Astrocyte of the spinal cord (primary cell): ENCODE measurements at regions not wholly inside any gene's neighbourhood (a gene's known extent, or its start where the extent isn't known, plus 50 kb on each side); places are given as distances from the start of the nearest gene placed in this dataset.
"Not testable (repeated sequence)": the region's sequence is repeated elsewhere in the genome, so short reads cannot be mapped to it uniquely, and the experiment has no call there.

Source experiments
- DNase-seq: peaks from one replicate; pipeline ENCODE4 v3.0.0; 2011; ENCODE audit warnings: low read depth, low spot score
- H3K4me3 ChIP-seq: 2 replicates; pipeline ENCODE4 v1.5.1; 2011; ENCODE audit warnings: low read depth, mild to moderate bottlenecking, low read length, moderate library complexity
- CTCF ChIP-seq: IDR thresholded peaks from 2 replicates; pipeline ENCODE4 v1.5.1; 2012; ENCODE audit warnings: low read depth, mild to moderate bottlenecking, low read length, inconsistent platforms
- in situ Hi-C: cut with HindIII; loops from 2 replicates; pipeline ENCODE4 v1.10.0; 2017; ENCODE audit warnings: low sequenced_read_pairs

- no peak overlapping the region for H3K4me3 ChIP-seq
- no peak for DNase-seq
- in situ Hi-C loops = no loop called here
- no peak for TF ChIP-seq CTCF
Observed at GRCh38 chr6:118722829-118723813, 71.7 kb upstream of the CEP85L start.

DNA sequence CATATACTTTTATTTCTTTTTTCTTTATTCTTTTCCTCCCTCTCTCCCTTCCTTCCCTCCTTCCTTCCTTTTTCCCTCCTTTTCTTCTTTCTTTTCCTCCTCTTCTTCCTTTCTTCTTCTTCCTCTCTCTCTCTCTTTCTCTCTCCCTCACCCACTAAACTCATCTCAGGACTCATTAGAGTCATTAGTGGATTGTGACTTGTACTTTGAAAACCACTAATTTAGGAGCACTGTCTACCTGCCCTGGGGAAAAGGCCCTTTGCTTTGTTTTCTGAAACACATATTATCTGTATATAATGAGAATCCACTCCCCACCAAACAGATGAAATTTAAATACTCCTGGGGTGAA is 68.7 kb upstream of the CEP85L start:
- no peak for TF ChIP-seq CTCF
- in situ Hi-C loops = no loop called here
- H3K4me3 ChIP-seq = no peak overlapping the region
- no peak for DNase-seq

- TF ChIP-seq CTCF = no peak
- DNase-seq = no peak
- in situ Hi-C loops = no loop called here
- H3K4me3 ChIP-seq = no peak overlapping the region
Observed at GRCh38 chr6:118719351-118720124, 68.1 kb upstream of the CEP85L start.

GRCh38 chr6:118718903-118719302 is 67.5 kb upstream of the CEP85L start:
- in situ Hi-C loops = no loop called here
- H3K4me3 ChIP-seq = no peak overlapping the region
- DNase-seq = no peak
- TF ChIP-seq CTCF = no peak

GRCh38 chr6:118718297-118718696 is 66.9 kb upstream of the CEP85L start:
- H3K4me3 ChIP-seq = no peak overlapping the region
- DNase-seq = no peak
- TF ChIP-seq CTCF = no peak
- in situ Hi-C loops = no loop called here

DNA sequence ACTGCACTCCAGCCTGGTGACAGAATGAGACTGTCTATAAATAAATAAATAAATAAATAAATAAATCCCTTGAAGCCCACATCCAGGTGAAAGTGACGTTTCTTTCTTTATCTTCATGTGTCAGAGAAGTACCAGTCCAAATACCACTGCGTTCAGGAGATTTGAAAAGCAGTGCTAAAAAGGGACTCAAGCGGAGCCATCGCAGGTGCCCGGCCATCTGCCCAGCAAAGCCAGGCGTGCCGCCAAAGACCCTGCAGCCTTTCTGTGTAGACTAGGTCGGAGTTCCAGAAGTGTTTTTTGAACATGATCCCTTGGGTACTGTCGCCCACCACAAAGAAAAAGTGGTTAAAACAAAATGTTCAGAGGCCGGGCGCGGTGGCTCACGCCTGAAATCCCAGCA is 65.7 kb upstream of the CEP85L start:
- no peak overlapping the region for H3K4me3 ChIP-seq
- no peak for TF ChIP-seq CTCF
- no peak for DNase-seq
- in situ Hi-C loops = no loop called here

GRCh38 chr6:118715907-118716306 is 64.5 kb upstream of the CEP85L start:
- in situ Hi-C loops, DNase-seq, H3K4me3 ChIP-seq: not testable (repeated sequence)
